NB4 (cell line): ENCODE measurements at regions not wholly inside any gene's neighbourhood (a gene's known extent, or its start where the extent isn't known, plus 50 kb on each side); places are given as distances from the start of the nearest gene placed in this dataset.

Experiments
- DNase-seq: peaks from one replicate; pipeline ENCODE4 v3.0.0; 2010; ENCODE audit warnings: low read depth
- H3K4me3 ChIP-seq: one replicate; pipeline ENCODE4 v1.5.1; 2011; ENCODE audit warnings: mild to moderate bottlenecking, low read depth, low read length, moderate library complexity
- CTCF ChIP-seq: IDR thresholded peaks from one replicate; pipeline ENCODE4 v1.5.1; 2012; ENCODE audit warnings: low read depth, low read length
- MAX ChIP-seq: IDR thresholded peaks from 2 replicates; pipeline ENCODE4 v1.6.1; 2011; ENCODE audit warnings: low read depth, low read length
- MYC ChIP-seq: IDR thresholded peaks from 2 replicates; pipeline ENCODE4 v1.6.1; 2011; ENCODE audit warnings: low read depth, low read length
- POLR2A ChIP-seq: IDR thresholded peaks from 2 replicates; pipeline ENCODE4 v1.6.1; 2011; ENCODE audit warnings: mild to moderate bottlenecking; ENCODE audit not compliant: insufficient read length; ENCODE audit errors: extremely low read depth

- no peak overlapping the region for H3K4me3 ChIP-seq
- TF ChIP-seq CTCF (no peak), POLR2A (no peak), MYC (no peak), MAX (no peak)
- DNase-seq, result no peak
Measured at GRCh38 chr4:81356621-81357020, 115.1 kb downstream of the RASGEF1B start.

GRCh38 chr4:81355136-81355535 lies 116.6 kb downstream of the RASGEF1B start:
- TF ChIP-seq CTCF (no peak), MAX (no peak), POLR2A (no peak), MYC (no peak)

GRCh38 chr4:81353861-81354260 lies 117.8 kb downstream of the RASGEF1B start:
- DNase-seq, result no peak
- no peak for TF ChIP-seq MYC
- no peak for TF ChIP-seq CTCF
- no peak for TF ChIP-seq POLR2A
- no peak for TF ChIP-seq MAX
- no peak overlapping the region for H3K4me3 ChIP-seq

More at GRCh38 chr4:81355136-81355535, 116.6 kb downstream of the RASGEF1B start:
- no peak for DNase-seq
- H3K4me3 ChIP-seq, result no peak overlapping the region

GRCh38 chr4:81352446-81352835 lies 119.3 kb downstream of the RASGEF1B start:
- TF ChIP-seq MYC (no peak), POLR2A (no peak), MAX (no peak), CTCF (no peak)
- no peak for DNase-seq
- no peak overlapping the region for H3K4me3 ChIP-seq

GRCh38 chr4:81351654-81352445 lies 119.9 kb downstream of the RASGEF1B start:
- TF ChIP-seq CTCF, result peak; percentile 90
- no peak for TF ChIP-seq POLR2A
- no peak overlapping the region for H3K4me3 ChIP-seq
- DNase-seq, result peak; percentile 65
